ENCODE measurements at regions not wholly inside any gene's neighbourhood (a gene's known extent, or its start where the extent isn't known, plus 50 kb on each side); places are given as distances from the start of the nearest gene placed in this dataset.

- Histone ChIP-seq H3K4me1 (peaks cover 0 to under 1% (median 0%) of the 10 kb centered on the region in 4 donors), H3K27me3 (no peaks in the 10 kb centered on the region), H3K4me3 (no peak overlapping the region), H3K9me3 (no peaks in the 10 kb centered on the region), H3K36me3 (no peaks in the 10 kb centered on the region), H3K27ac (no peak overlapping the region)
- no peak for DNase-seq
- intact Hi-C loops (cut with DNase I; ENCODE audit: low total_unique reads) = no loop called here
- TF ChIP-seq CTCF (IDR thresholded peaks at IDR 0.05) = no peak
Observed at GRCh38 chr6:16844183-16844582, 82.9 kb upstream of the ATXN1 start.

GRCh38 chr6:16842676-16843075, 81.4 kb upstream of the ATXN1 start:
- no peak for TF ChIP-seq CTCF (IDR thresholded peaks at IDR 0.05)
- no peaks in the 10 kb centered on the region for H3K4me1 ChIP-seq
- no peaks in the 10 kb centered on the region for H3K36me3 ChIP-seq
- DNase-seq = no peak
- H3K4me3 ChIP-seq = no peak overlapping the region
- H3K9me3 ChIP-seq = no peaks in the 10 kb centered on the region
- no peaks in the 10 kb centered on the region for H3K27me3 ChIP-seq
- intact Hi-C loops (cut with DNase I; ENCODE audit: low total_unique reads) = no loop called here
- H3K27ac ChIP-seq = no peak overlapping the region

- no peak overlapping the region for H3K27ac ChIP-seq
- intact Hi-C loops (cut with DNase I; ENCODE audit: low total_unique reads) = no loop called here
- no peak overlapping the region for H3K4me3 ChIP-seq
- no peaks in the 10 kb centered on the region for H3K27me3 ChIP-seq
- H3K4me1 ChIP-seq = peaks cover 0 to 8% (median under 1%) of the 10 kb centered on the region in 4 donors
- no peaks in the 10 kb centered on the region for H3K9me3 ChIP-seq
- no peaks in the 10 kb centered on the region for H3K36me3 ChIP-seq
- DNase-seq = no peak
- TF ChIP-seq CTCF (IDR thresholded peaks at IDR 0.05) = no peak
Observed at GRCh38 chr6:16841241-16841640, 80.0 kb upstream of the ATXN1 start.

GRCh38 chr6:16840725-16841124, 79.5 kb upstream of the ATXN1 start:
- intact Hi-C loops (cut with DNase I; ENCODE audit: low total_unique reads) = no loop called here
- Histone ChIP-seq H3K27ac (no peak overlapping the region), H3K27me3 (no peaks in the 10 kb centered on the region), H3K9me3 (no peaks in the 10 kb centered on the region), H3K36me3 (no peaks in the 10 kb centered on the region), H3K4me3 (no peak overlapping the region), H3K4me1 (peaks cover 0 to 13% (median 2%) of the 10 kb centered on the region in 4 donors)
- DNase-seq = no peak
- TF ChIP-seq CTCF (IDR thresholded peaks at IDR 0.05) = no peak

GRCh38 chr6:16840291-16840690, 79.0 kb upstream of the ATXN1 start:
- no peak overlapping the region for H3K4me3 ChIP-seq
- H3K27ac ChIP-seq = no peak overlapping the region

More at GRCh38 chr6:16840291-16840690, 79.0 kb upstream of the ATXN1 start:
- Histone ChIP-seq H3K4me1 (peaks cover 0 to 13% (median 2%) of the 10 kb centered on the region in 4 donors), H3K36me3 (no peaks in the 10 kb centered on the region), H3K9me3 (no peaks in the 10 kb centered on the region), H3K27me3 (no peaks in the 10 kb centered on the region)
- no peak for DNase-seq
- TF ChIP-seq CTCF (IDR thresholded peaks at IDR 0.05) = no peak
- intact Hi-C loops (cut with DNase I; ENCODE audit: low total_unique reads) = no loop called here
